HepG2 (cell line): ENCODE measurements at regions not wholly inside any gene's neighbourhood (a gene's known extent, or its start where the extent isn't known, plus 50 kb on each side); places are given as distances from the start of the nearest gene placed in this dataset.

Source experiments
- ATAC-seq: fragments of 200-7000 bp; cut with Tn5 transposase; 3 replicates; pipeline ENCODE4 v1.9.1; 2020; ENCODE audit warnings: mild to moderate bottlenecking, moderate library complexity
- BruUV-seq: library from RNA; stranded (reverse); fragments of 400-500 nt; replicated peaks from 2 replicates; lab custom pipeline; 2021; lab: Mats Ljungman, UMichigan
- CTCF ChIA-PET: fragments of 300-600 bp; formaldehyde crosslinking; extraction: SDS; loops from one replicate; lab custom pipeline; 2021; ENCODE audit warnings: low total read pairs, inconsistent platforms, low intra/inter-chr PET ratio; lab: Yijun Ruan, JAX
- POLR2A ChIA-PET: fragments of 350-600 bp; sonication (Branson Sonifier 250); formaldehyde crosslinking; loops from one replicate; lab custom pipeline; 2020; ENCODE audit warnings: antibody characterized with exemption, inconsistent platforms; lab: Yijun Ruan, JAX
- DNase-seq: peaks from one replicate; pipeline ENCODE4 v3.0.0-alpha.2; 2015; ENCODE audit warnings: low spot score
- FAIRE-seq: peaks from 3 replicates; lab custom pipeline; 2011; peaks lifted over from hg19 to GRCh38; lab: Jason Lieb, UNC
- H2AFZ ChIP-seq: one replicate; pipeline ENCODE4 v1.6.1; 2011; ENCODE audit warnings: low read length, inconsistent platforms
- H3K27ac ChIP-seq: fragments of 300-600 bp; 3 replicates; pipeline ENCODE4 v1.8.0; 2011; ENCODE audit warnings: mixed run types, mild to moderate bottlenecking, mixed read lengths, low read length, inconsistent platforms; ENCODE audit not compliant: insufficient read depth; ENCODE audit errors: extremely low read length
- H3K27me3 ChIP-seq, 2 experiments: fragments of 200-600 bp in 1 of 2; 2 replicates in 1 of 2; 3 replicates in 1 of 2; pipeline versions ENCODE4 v1.6.0 to v1.8.0; 2011; ENCODE audit warnings: low read length in 2 of 2, mild to moderate bottlenecking in 2 of 2, moderate library complexity in 2 of 2, inconsistent platforms in 1 of 2; ENCODE audit not compliant: insufficient read depth in 2 of 2, control insufficient read depth in 1 of 2
- H3K36me3 ChIP-seq, 2 experiments: fragments of 200-600 bp in 1 of 2; replicated peaks in 1 of 2; 2 replicates in 1 of 2; 3 replicates in 1 of 2; pipeline versions ENCODE4 v1.5.1 to v1.8.0; 2011; ENCODE audit warnings: low read length in 2 of 2, inconsistent platforms in 1 of 2; ENCODE audit not compliant: insufficient read depth in 2 of 2, control insufficient read depth in 1 of 2
- H3K4me1 ChIP-seq: 2 replicates; pipeline ENCODE4 v1.5.1; 2012; ENCODE audit warnings: low read length, inconsistent platforms; ENCODE audit not compliant: insufficient read depth
- H3K4me2 ChIP-seq: 2 replicates; pipeline ENCODE4 v1.6.0; 2011; ENCODE audit warnings: low read depth, low read length, inconsistent platforms
- H3K4me3 ChIP-seq, 3 experiments: fragments of 200-600 bp in 1 of 3; sonication (generic), shearing (Covaris generic) in 1 of 3; replicated peaks in 1 of 3; 2 replicates each; pipeline ENCODE4 v1.5.1; 2011 to 2016; ENCODE audit warnings: low read length in 3 of 3, inconsistent platforms in 2 of 3, low read depth in 2 of 3, mild to moderate bottlenecking in 2 of 3, control low read depth in 1 of 3, mixed read lengths in 1 of 3; ENCODE audit not compliant: insufficient read depth in 1 of 3
- H3K79me2 ChIP-seq: one replicate; pipeline ENCODE4 v1.6.1; 2011; ENCODE audit warnings: low read length, inconsistent platforms; ENCODE audit not compliant: insufficient read depth
- H3K9ac ChIP-seq: 2 replicates; pipeline ENCODE4 v1.6.0; 2011; ENCODE audit warnings: mild to moderate bottlenecking, low read depth, low read length, inconsistent platforms; ENCODE audit not compliant: insufficient read depth
- H3K9me3 ChIP-seq: 2 replicates; pipeline ENCODE4 v1.5.1; 2012; ENCODE audit warnings: mild to moderate bottlenecking, low read length
- H4K20me1 ChIP-seq: 2 replicates; pipeline ENCODE4 v1.6.0; 2011; ENCODE audit warnings: inconsistent platforms, mild to moderate bottlenecking, low read length, moderate library complexity; ENCODE audit not compliant: insufficient read depth
- DPF2 ChIP-seq: sonication (generic); formaldehyde crosslinking; IDR thresholded peaks from 2 replicates; pipeline ENCODE4 v1.4.0; 2020; ENCODE audit warnings: mild to moderate bottlenecking, low read depth, missing genetic modification reagents, borderline replicate concordance
- FLYWCH1 ChIP-seq: sonication (generic); formaldehyde crosslinking; IDR thresholded peaks from 2 replicates; pipeline ENCODE4 v1.8.1; 2023; ENCODE audit warnings: mild to moderate bottlenecking, missing genetic modification reagents
- HOXA9 ChIP-seq: sonication (generic); formaldehyde crosslinking; IDR thresholded peaks from 2 replicates; pipeline ENCODE4 v1.8.1; 2022; ENCODE audit warnings: missing genetic modification reagents, mild to moderate bottlenecking, moderate library complexity, borderline replicate concordance
- KDM3A ChIP-seq: IDR thresholded peaks from 2 replicates; pipeline ENCODE4 v1.6.1; 2018; ENCODE audit warnings: low read depth, missing compliant biosample characterization
- POLR2G ChIP-seq: fragments of 200-400 bp; formaldehyde crosslinking; IDR thresholded peaks from 2 replicates; pipeline ENCODE4 v1.6.1; 2018; ENCODE audit warnings: mild to moderate bottlenecking, low read depth, low read length, moderate library complexity
- RARA ChIP-seq: IDR thresholded peaks from 2 replicates; pipeline ENCODE4 v1.6.1; 2016; ENCODE audit warnings: missing genetic modification reagents, missing compliant biosample characterization
- SCMH1 ChIP-seq: sonication (generic); formaldehyde crosslinking; IDR thresholded peaks from 2 replicates; pipeline ENCODE4 v1.9.0; 2021; ENCODE audit warnings: missing genetic modification reagents, mild to moderate bottlenecking, borderline replicate concordance
- TCF12 ChIP-seq, 2 experiments: fragments of 450-650 bp in 1 of 2; sonication (generic) in 1 of 2; formaldehyde crosslinking in 1 of 2; IDR thresholded peaks; 2 replicates each; pipeline versions ENCODE4 v1.6.1 to v1.8.0; 2017 to 2022; ENCODE audit warnings: antibody characterized with exemption in 1 of 2, mild to moderate bottlenecking in 1 of 2, missing genetic modification reagents in 1 of 2, moderate library complexity in 1 of 2
- ZFP1 ChIP-seq: IDR thresholded peaks from 2 replicates; pipeline ENCODE4 v1.6.1; 2016
- ZNF749 ChIP-seq: sonication (generic); formaldehyde crosslinking; IDR thresholded peaks from 2 replicates; pipeline ENCODE4 v1.8.0; 2022; ENCODE audit warnings: mild to moderate bottlenecking, missing genetic modification reagents, moderate library complexity, borderline replicate concordance
- ZNF782 ChIP-seq: sonication (generic); formaldehyde crosslinking; IDR thresholded peaks from 2 replicates; pipeline ENCODE4 v1.4.0; 2020; ENCODE audit warnings: missing genetic modification reagents, mild to moderate bottlenecking, borderline replicate concordance
- in situ Hi-C: cut with HindIII; loops from 2 replicates; pipeline ENCODE4 v1.10.0; 2017; ENCODE audit warnings: low pct_unique_long_range_greater_than_20kb; ENCODE audit not compliant: extremely low pct_ligation_motif_present
- intact Hi-C: fragments of 100-400 bp; cut with micrococcal nuclease; formaldehyde crosslinking; loops from one replicate; pipeline ENCODE4 v1.10.0; 2022; ENCODE audit not compliant: unreplicated experiment
- TF ChIP-seq, protein P1 (sequence below): sonication (generic); formaldehyde crosslinking; conservative IDR thresholded peaks from 2 replicates; pipeline ENCODE4 v1.8.1; 2023; ENCODE audit warnings: missing genetic modification reagents
- TF ChIP-seq, protein P2 (sequence below): sonication (generic); formaldehyde crosslinking; IDR thresholded peaks from 2 replicates; pipeline ENCODE4 v1.4.0; 2020; ENCODE audit warnings: missing genetic modification reagents
- TF ChIP-seq, protein P3 (sequence below): sonication (generic); formaldehyde crosslinking; IDR thresholded peaks from 2 replicates; pipeline ENCODE4 v1.8.0; 2022; ENCODE audit warnings: missing genetic modification reagents, mild to moderate bottlenecking, inconsistent platforms, borderline replicate concordance
- TF ChIP-seq, protein P4 (sequence below): sonication (generic); formaldehyde crosslinking; IDR thresholded peaks from 2 replicates; pipeline ENCODE4 v1.5.0; 2020; ENCODE audit warnings: mild to moderate bottlenecking, missing genetic modification reagents, borderline replicate concordance

DNA sequence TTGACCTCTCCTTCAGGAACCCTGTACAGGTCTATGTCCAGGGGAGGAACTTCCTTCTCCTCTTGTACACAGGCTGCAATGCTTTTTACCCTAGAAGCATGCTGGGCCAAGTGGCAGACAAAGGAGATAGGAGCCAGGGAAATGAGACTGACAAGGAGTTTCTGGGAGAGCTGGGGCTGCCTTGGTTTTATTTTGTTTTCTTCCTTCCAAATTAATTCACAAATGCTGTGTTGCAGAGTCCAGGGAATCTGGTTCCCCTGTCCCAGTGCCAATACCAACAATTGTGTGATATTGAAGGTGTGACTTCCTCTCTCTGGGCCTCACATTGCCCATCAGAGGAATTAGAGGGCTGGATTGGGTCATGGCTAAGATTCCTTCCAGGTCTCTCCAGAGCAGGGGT lies 224.8 kb upstream of the PPP2R3A start:
- Histone ChIP-seq H3K4me3 (no peak overlapping the region), H2AFZ (no peak overlapping the region), H3K9ac (no peak overlapping the region), H3K27ac (no peak overlapping the region), H3K4me2 (no peak overlapping the region), H4K20me1 (no peaks in the 10 kb centered on the region), H3K79me2 (no peaks in the 10 kb centered on the region), H3K9me3 (peaks cover 17% of the 10 kb centered on the region), H3K4me1 (no peaks in the 10 kb centered on the region), H3K36me3 (no peaks in the 10 kb centered on the region), H3K27me3 (no peaks in the 10 kb centered on the region; a peak in 1 of 5 replicates)
- ATAC-seq = no peak
- intact Hi-C loops = no loop called here
- CTCF ChIA-PET = no interaction called here
- in situ Hi-C loops = no loop called here
- DNase-seq = no peak
- BruUV-seq = no TSS peak
- FAIRE-seq = no peak
- POLR2A ChIA-PET = no interaction called here
- TF ChIP-seq FLYWCH1 (CRISPR knock-in tag) (no peak), HOXA9 (CRISPR knock-in tag) (no peak), SCMH1 (CRISPR knock-in tag) (no peak), KDM3A (CRISPR knock-in tag) (no peak), RARA (no peak), POLR2G (no peak), ZFP1 (CRISPR knock-in tag) (no peak), ZNF749 (CRISPR knock-in tag) (no peak), TCF12 (IDR thresholded peaks at IDR 0.05) (no peak), TCF12 (CRISPR knock-in tag; IDR thresholded peaks at IDR 0.05) (no peak), ZNF782 (CRISPR knock-in tag) (no peak), DPF2 (CRISPR knock-in tag) (no peak)
- TF ChIP-seq, protein P1, sequence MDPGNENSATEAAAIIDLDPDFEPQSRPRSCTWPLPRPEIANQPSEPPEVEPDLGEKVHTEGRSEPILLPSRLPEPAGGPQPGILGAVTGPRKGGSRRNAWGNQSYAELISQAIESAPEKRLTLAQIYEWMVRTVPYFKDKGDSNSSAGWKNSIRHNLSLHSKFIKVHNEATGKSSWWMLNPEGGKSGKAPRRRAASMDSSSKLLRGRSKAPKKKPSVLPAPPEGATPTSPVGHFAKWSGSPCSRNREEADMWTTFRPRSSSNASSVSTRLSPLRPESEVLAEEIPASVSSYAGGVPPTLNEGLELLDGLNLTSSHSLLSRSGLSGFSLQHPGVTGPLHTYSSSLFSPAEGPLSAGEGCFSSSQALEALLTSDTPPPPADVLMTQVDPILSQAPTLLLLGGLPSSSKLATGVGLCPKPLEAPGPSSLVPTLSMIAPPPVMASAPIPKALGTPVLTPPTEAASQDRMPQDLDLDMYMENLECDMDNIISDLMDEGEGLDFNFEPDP (CRISPR knock-in tag) = no peak
- TF ChIP-seq, protein P2, sequence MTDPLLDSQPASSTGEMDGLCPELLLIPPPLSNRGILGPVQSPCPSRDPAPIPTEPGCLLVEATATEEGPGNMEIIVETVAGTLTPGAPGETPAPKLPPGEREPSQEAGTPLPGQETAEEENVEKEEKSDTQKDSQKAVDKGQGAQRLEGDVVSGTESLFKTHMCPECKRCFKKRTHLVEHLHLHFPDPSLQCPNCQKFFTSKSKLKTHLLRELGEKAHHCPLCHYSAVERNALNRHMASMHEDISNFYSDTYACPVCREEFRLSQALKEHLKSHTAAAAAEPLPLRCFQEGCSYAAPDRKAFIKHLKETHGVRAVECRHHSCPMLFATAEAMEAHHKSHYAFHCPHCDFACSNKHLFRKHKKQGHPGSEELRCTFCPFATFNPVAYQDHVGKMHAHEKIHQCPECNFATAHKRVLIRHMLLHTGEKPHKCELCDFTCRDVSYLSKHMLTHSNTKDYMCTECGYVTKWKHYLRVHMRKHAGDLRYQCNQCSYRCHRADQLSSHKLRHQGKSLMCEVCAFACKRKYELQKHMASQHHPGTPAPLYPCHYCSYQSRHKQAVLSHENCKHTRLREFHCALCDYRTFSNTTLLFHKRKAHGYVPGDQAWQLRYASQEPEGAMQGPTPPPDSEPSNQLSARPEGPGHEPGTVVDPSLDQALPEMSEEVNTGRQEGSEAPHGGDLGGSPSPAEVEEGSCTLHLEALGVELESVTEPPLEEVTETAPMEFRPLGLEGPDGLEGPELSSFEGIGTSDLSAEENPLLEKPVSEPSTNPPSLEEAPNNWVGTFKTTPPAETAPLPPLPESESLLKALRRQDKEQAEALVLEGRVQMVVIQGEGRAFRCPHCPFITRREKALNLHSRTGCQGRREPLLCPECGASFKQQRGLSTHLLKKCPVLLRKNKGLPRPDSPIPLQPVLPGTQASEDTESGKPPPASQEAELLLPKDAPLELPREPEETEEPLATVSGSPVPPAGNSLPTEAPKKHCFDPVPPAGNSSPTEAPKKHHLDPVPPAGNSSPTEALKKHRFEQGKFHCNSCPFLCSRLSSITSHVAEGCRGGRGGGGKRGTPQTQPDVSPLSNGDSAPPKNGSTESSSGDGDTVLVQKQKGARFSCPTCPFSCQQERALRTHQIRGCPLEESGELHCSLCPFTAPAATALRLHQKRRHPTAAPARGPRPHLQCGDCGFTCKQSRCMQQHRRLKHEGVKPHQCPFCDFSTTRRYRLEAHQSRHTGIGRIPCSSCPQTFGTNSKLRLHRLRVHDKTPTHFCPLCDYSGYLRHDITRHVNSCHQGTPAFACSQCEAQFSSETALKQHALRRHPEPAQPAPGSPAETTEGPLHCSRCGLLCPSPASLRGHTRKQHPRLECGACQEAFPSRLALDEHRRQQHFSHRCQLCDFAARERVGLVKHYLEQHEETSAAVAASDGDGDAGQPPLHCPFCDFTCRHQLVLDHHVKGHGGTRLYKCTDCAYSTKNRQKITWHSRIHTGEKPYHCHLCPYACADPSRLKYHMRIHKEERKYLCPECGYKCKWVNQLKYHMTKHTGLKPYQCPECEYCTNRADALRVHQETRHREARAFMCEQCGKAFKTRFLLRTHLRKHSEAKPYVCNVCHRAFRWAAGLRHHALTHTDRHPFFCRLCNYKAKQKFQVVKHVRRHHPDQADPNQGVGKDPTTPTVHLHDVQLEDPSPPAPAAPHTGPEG = no peak
- TF ChIP-seq, protein P3, sequence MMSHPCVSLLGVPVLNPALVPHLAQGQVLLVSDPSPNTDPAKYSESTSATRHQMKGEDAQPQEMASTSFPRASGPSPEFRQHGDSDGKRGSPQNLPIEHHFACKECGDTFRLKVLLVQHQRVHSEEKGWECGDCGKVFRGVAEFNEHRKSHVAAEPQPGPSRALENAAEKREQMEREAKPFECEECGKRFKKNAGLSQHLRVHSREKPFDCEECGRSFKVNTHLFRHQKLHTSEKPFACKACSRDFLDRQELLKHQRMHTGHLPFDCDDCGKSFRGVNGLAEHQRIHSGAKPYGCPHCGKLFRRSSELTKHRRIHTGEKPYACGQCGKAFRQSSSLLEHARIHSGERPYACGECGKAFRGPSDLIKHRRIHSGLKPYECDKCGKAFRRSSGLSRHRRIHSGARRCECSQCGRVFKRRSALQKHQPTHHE = no peak
- TF ChIP-seq, protein P4, sequence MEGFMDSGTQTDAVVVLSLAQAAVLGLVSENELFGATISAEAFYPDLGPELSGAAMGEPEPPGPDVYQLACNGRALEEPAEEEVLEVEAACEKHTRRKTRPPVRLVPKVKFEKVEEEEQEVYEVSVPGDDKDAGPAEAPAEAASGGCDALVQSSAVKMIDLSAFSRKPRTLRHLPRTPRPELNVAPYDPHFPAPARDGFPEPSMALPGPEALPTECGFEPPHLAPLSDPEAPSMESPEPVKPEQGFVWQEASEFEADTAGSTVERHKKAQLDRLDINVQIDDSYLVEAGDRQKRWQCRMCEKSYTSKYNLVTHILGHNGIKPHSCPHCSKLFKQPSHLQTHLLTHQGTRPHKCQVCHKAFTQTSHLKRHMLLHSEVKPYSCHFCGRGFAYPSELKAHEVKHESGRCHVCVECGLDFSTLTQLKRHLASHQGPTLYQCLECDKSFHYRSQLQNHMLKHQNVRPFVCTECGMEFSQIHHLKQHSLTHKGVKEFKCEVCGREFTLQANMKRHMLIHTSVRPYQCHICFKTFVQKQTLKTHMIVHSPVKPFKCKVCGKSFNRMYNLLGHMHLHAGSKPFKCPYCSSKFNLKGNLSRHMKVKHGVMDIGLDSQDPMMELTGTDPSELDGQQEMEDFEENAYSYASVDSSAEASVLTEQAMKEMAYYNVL (CRISPR knock-in tag) = no peak
